Mesenchymal stem cell (in vitro differentiated cells and primary cell): ENCODE measurements at regions not wholly inside any gene's neighbourhood (a gene's known extent, or its start where the extent isn't known, plus 50 kb on each side); places are given as distances from the start of the nearest gene placed in this dataset.

Experiments
- DNase-seq: peaks from one replicate; pipeline ENCODE4 v3.0.0-alpha.2; 2013
- H2AFZ ChIP-seq: one replicate; pipeline ENCODE4 v1.6.1; 2013; ENCODE audit warnings: low read depth, mild to moderate bottlenecking, control low read depth, inconsistent platforms, low read length, moderate library complexity
- H2AK5ac ChIP-seq: 2 replicates; pipeline ENCODE4 v1.6.1; 2013; ENCODE audit warnings: low read length, moderate library complexity, mild to moderate bottlenecking, inconsistent platforms; ENCODE audit not compliant: severe bottlenecking
- H2BK120ac ChIP-seq: one replicate; pipeline ENCODE4 v1.6.1; 2013; ENCODE audit warnings: low read depth, mild to moderate bottlenecking, inconsistent platforms, low read length, moderate library complexity
- H2BK12ac ChIP-seq, 2 experiments: one replicate each; pipeline ENCODE4 v1.6.1; 2013; ENCODE audit warnings: inconsistent platforms in 2 of 2, low read length in 2 of 2, mild to moderate bottlenecking in 2 of 2, moderate library complexity in 2 of 2, control low read depth in 1 of 2
- H2BK15ac ChIP-seq: one replicate; pipeline ENCODE4 v1.6.1; 2013; ENCODE audit warnings: mild to moderate bottlenecking, low read depth, inconsistent platforms; ENCODE audit not compliant: poor library complexity, severe bottlenecking
- H2BK5ac ChIP-seq: 2 replicates; pipeline ENCODE4 v1.6.1; 2013; ENCODE audit warnings: low read depth, mild to moderate bottlenecking, low read length, control low read depth, inconsistent platforms; ENCODE audit not compliant: poor library complexity, severe bottlenecking
- H3K14ac ChIP-seq, 2 experiments: one replicate each; pipeline ENCODE4 v1.6.1; 2013; ENCODE audit warnings: inconsistent platforms in 2 of 2, low read length in 2 of 2, control low read depth in 1 of 2, mild to moderate bottlenecking in 1 of 2, moderate library complexity in 1 of 2
- H3K18ac ChIP-seq, 2 experiments: one replicate each; pipeline ENCODE4 v1.6.1; 2013; ENCODE audit warnings: inconsistent platforms in 2 of 2, low read length in 2 of 2, control low read depth in 1 of 2, low read depth in 1 of 2, mild to moderate bottlenecking in 1 of 2
- H3K23ac ChIP-seq, 2 experiments: one replicate each; pipeline ENCODE4 v1.6.1; 2013; ENCODE audit warnings: inconsistent platforms in 2 of 2, low read length in 2 of 2, mild to moderate bottlenecking in 2 of 2, moderate library complexity in 2 of 2, control low read depth in 1 of 2
- H3K27ac ChIP-seq: 2 replicates; pipeline ENCODE4 v1.5.1; 2013; ENCODE audit warnings: mild to moderate bottlenecking, moderate library complexity, low read length, control low read depth, inconsistent platforms; ENCODE audit not compliant: poor library complexity, severe bottlenecking
- H3K27me3 ChIP-seq, 2 experiments: 2 replicates each; pipeline versions ENCODE4 v1.6.1 to v1.7.0; 2013; ENCODE audit warnings: low read length in 2 of 2, mild to moderate bottlenecking in 2 of 2, moderate library complexity in 2 of 2, control low read depth in 1 of 2, inconsistent platforms in 1 of 2; ENCODE audit not compliant: control insufficient read depth in 1 of 2, insufficient read depth in 1 of 2
- H3K36me3 ChIP-seq, 2 experiments: 2 replicates each; pipeline versions ENCODE4 v1.6.1 to v1.7.0; 2013; ENCODE audit warnings: low read length in 2 of 2, control low read depth in 1 of 2, inconsistent platforms in 1 of 2, low read depth in 1 of 2, mild to moderate bottlenecking in 1 of 2; ENCODE audit not compliant: insufficient read depth in 2 of 2, control insufficient read depth in 1 of 2
- H3K4ac ChIP-seq, 2 experiments: one replicate each; pipeline ENCODE4 v1.6.1; 2013; ENCODE audit warnings: inconsistent platforms in 2 of 2, low read length in 2 of 2, mild to moderate bottlenecking in 2 of 2, moderate library complexity in 2 of 2, control low read depth in 1 of 2, low read depth in 1 of 2
- H3K4me1 ChIP-seq: 2 replicates; pipeline ENCODE4 v1.6.1; 2013; ENCODE audit warnings: low read depth, low read length, control low read depth; ENCODE audit not compliant: control insufficient read depth, insufficient read depth
- H3K4me2 ChIP-seq: 2 replicates; pipeline ENCODE4 v1.6.1; 2013; ENCODE audit warnings: low read length, mild to moderate bottlenecking, inconsistent platforms; ENCODE audit not compliant: poor library complexity, severe bottlenecking
- H3K4me3 ChIP-seq, 2 experiments: 2 replicates each; pipeline versions ENCODE4 v1.5.1 to v1.7.0; 2013; ENCODE audit warnings: low read length in 2 of 2, mild to moderate bottlenecking in 2 of 2, control low read depth in 1 of 2, low read depth in 1 of 2; ENCODE audit not compliant: insufficient read depth in 1 of 2
- H3K79me1 ChIP-seq: replicated peaks from 2 replicates; pipeline ENCODE4 v1.6.1; 2013; ENCODE audit warnings: mild to moderate bottlenecking, control low read depth, low read length, inconsistent platforms; ENCODE audit not compliant: poor library complexity, severe bottlenecking
- H3K9ac ChIP-seq: 2 replicates; pipeline ENCODE4 v1.7.0; 2013; ENCODE audit warnings: mild to moderate bottlenecking, low read length, moderate library complexity
- H3K9me3 ChIP-seq: 2 replicates; pipeline ENCODE4 v1.7.0; 2013; ENCODE audit warnings: mild to moderate bottlenecking, low read length; ENCODE audit not compliant: control insufficient read depth
- H4K8ac ChIP-seq: one replicate; pipeline ENCODE4 v1.6.1; 2013; ENCODE audit warnings: inconsistent platforms, mild to moderate bottlenecking, low read length, moderate library complexity
- H4K91ac ChIP-seq: one replicate; pipeline ENCODE4 v1.6.1; 2013; ENCODE audit warnings: mild to moderate bottlenecking, low read length, inconsistent platforms
- WGBS: methylation state at CpG from one replicate; pipeline ENCODE4 v1.1.7; 2013; ENCODE audit warnings: mixed read lengths; 5-methylcytosine and 5-hydroxymethylcytosine counted together

DNA sequence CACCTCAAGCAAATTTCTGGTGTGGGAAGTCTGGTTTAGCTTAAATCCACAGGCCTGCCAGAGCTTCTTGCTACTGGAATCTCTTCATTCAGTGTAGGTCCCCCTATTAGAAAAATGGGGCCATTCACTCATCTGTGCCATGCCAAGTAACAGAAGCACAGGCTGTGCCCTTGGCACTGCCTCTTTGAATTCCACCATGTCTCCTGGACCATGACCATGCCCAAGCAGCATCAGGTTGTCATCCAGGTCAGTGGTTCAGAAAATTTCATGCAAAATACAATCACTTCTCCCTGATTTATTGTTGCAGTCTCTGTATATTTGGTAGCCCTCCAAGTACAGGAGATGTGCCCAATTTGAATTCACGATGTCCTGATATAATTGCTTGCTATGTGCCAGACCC lies 602.1 kb upstream of the ZNF385D start:
- H2AFZ ChIP-seq: no peak overlapping the region
- no peak overlapping the region for H2AK5ac ChIP-seq
- no peaks in the 10 kb centered on the region for H3K27me3 ChIP-seq
- no peak overlapping the region for H3K4me2 ChIP-seq
- no peak overlapping the region for H3K4me3 ChIP-seq
- no peak for DNase-seq
- no peaks in the 10 kb centered on the region for H3K36me3 ChIP-seq
- no peaks in the 10 kb centered on the region for H3K4me1 ChIP-seq
- no peak overlapping the region for H3K27ac ChIP-seq
- no peak overlapping the region for H3K9ac ChIP-seq
- H2BK15ac ChIP-seq: no peak overlapping the region
- H3K23ac ChIP-seq: no peak overlapping the region
- H4K8ac ChIP-seq: no peak overlapping the region
- H2BK120ac ChIP-seq: no peak overlapping the region
- H3K79me1 ChIP-seq: no peaks in the 10 kb centered on the region
- WGBS: 87% methylated on average over 1 of the region's 1 CpG
- no peak overlapping the region for H3K4ac ChIP-seq
- H4K91ac ChIP-seq: no peak overlapping the region
- H3K18ac ChIP-seq: no peak overlapping the region
- H2BK12ac ChIP-seq: no peak overlapping the region
- no peaks in the 10 kb centered on the region for H3K9me3 ChIP-seq
- H3K14ac ChIP-seq: no peak overlapping the region
- no peak overlapping the region for H2BK5ac ChIP-seq

DNA sequence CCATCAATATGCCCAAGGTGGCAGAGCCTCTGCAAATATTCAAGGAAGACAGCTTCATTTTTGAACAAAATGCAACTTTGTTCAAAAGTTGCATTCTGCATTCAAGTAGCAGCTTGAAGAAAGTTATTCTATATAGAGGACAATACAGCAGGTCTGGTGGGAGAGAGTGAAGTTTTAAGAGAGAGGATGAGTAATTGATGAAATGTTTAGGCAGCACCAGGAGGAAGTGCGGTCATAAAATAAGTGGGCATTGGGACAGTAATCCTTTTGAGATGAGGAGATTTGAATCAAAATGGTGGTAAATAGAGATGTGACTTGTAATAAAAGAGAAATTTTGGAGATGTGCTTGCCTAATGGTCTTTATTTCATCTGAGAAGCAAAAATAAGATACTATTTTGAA lies 607.3 kb upstream of the ZNF385D start:
- Histone ChIP-seq H3K14ac (no peak overlapping the region), H3K4ac (no peak overlapping the region), H3K18ac (no peak overlapping the region), H4K91ac (no peak overlapping the region), H3K4me1 (no peaks in the 10 kb centered on the region), H3K27me3 (no peaks in the 10 kb centered on the region), H3K4me3 (no peak overlapping the region), H3K79me1 (no peaks in the 10 kb centered on the region), H3K27ac (no peak overlapping the region), H2BK12ac (no peak overlapping the region), H2BK5ac (no peak overlapping the region), H2AK5ac (no peak overlapping the region), H2AFZ (no peak overlapping the region), H3K4me2 (no peak overlapping the region), H3K9ac (no peak overlapping the region), H2BK120ac (no peak overlapping the region), H4K8ac (no peak overlapping the region), H3K23ac (no peak overlapping the region), H3K36me3 (no peaks in the 10 kb centered on the region), H3K9me3 (no peaks in the 10 kb centered on the region), H2BK15ac (no peak overlapping the region)
- WGBS: 90% methylated on average over 1 of the region's 1 CpG
- DNase-seq: no peak

DNA sequence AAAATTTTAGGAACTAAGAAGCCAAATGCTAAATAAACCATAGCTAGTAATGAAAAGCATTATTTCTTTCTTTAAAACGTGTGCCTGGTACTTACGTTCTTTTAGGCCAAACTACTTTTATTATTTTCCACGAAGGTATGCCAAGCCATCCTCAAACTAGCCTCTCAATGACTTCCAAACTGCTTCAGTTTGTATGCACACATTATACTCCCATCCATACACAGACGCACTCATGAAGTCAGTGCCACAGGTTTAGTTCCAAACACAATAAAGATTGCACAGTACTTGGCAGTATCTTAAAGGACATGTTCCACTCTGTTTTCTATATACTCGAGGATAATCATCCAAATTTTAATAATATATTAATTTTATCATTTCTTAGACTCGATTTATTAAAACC lies 609.2 kb upstream of the ZNF385D start:
- H2BK120ac ChIP-seq: no peak overlapping the region
- no peaks in the 10 kb centered on the region for H3K9me3 ChIP-seq
- no peak overlapping the region for H3K4me3 ChIP-seq
- no peak overlapping the region for H2BK15ac ChIP-seq
- no peak overlapping the region for H2AFZ ChIP-seq
- WGBS: 88% methylated on average over 4 of the region's 6 CpGs
- DNase-seq: no peak
- H3K4me2 ChIP-seq: no peak overlapping the region
- H3K36me3 ChIP-seq: no peaks in the 10 kb centered on the region
- H3K27me3 ChIP-seq: no peaks in the 10 kb centered on the region
- H2AK5ac ChIP-seq: no peak overlapping the region
- no peak overlapping the region for H2BK5ac ChIP-seq
- H3K79me1 ChIP-seq: no peaks in the 10 kb centered on the region
- H4K8ac ChIP-seq: no peak overlapping the region
- no peaks in the 10 kb centered on the region for H3K4me1 ChIP-seq
- H3K14ac ChIP-seq: no peak overlapping the region
- H3K18ac ChIP-seq: no peak overlapping the region
- H3K27ac ChIP-seq: no peak overlapping the region
- H3K9ac ChIP-seq: no peak overlapping the region
- H4K91ac ChIP-seq: no peak overlapping the region
- no peak overlapping the region for H3K23ac ChIP-seq
- no peak overlapping the region for H2BK12ac ChIP-seq
- no peak overlapping the region for H3K4ac ChIP-seq

DNA sequence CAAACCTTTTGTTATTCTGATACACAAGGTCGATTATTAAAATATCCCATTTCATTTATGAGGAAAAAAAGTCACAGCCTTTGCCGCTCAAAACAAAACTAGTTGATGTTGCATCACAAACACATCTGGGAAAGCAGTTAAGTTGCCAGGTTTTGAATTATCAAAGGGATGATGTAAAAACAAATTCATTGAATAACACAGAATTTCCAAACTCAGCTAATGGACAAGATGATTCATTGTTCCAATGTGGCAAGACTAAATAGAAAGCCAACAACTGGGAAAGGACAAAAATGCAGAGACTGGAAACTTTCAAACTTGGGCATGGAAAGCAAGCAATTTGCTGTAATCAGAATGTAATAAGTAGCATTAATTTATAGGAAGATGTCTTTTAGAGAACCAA lies 610.0 kb upstream of the ZNF385D start:
- Histone ChIP-seq H3K9ac (peak overlapping the region; percentile 56), H3K4me2 (no peak overlapping the region), H2BK15ac (no peak overlapping the region), H3K27ac (no peak overlapping the region), H3K23ac (no peak overlapping the region), H3K18ac (no peak overlapping the region), H2AFZ (no peak overlapping the region), H3K4me1 (no peaks in the 10 kb centered on the region), H3K4ac (no peak overlapping the region), H2BK12ac (no peak overlapping the region), H3K36me3 (no peaks in the 10 kb centered on the region), H2BK120ac (no peak overlapping the region), H2AK5ac (no peak overlapping the region), H2BK5ac (no peak overlapping the region), H3K4me3 (peak overlapping the region in 1 of 2 experiments; percentile 47), H4K8ac (no peak overlapping the region), H3K14ac (no peak overlapping the region), H3K9me3 (no peaks in the 10 kb centered on the region), H4K91ac (no peak overlapping the region), H3K27me3 (no peaks in the 10 kb centered on the region), H3K79me1 (no peaks in the 10 kb centered on the region)
- DNase-seq: no peak
- 50% methylated on average over 1 of the region's 2 CpGs for WGBS
